SIG-M5 treated with dmso at 0.1 percent for 504 hours (cell line): ENCODE measurements at regions not wholly inside any gene's neighbourhood (a gene's known extent, or its start where the extent isn't known, plus 50 kb on each side); places are given as distances from the start of the nearest gene placed in this dataset.
A peak's percentile ranks its signal among the peaks of the same experiment; 100 is the strongest.
"Not testable (repeated sequence)": the region's sequence is repeated elsewhere in the genome, so short reads cannot be mapped to it uniquely, and the experiment has no call there.

Source experiments
- DNase-seq: peaks from one replicate; lab custom pipeline; 2025; ENCODE audit not compliant: unreplicated experiment; lab: John Stamatoyannopoulos, UW

- DNase-seq: not testable (repeated sequence)
These were observed 75.4 kb upstream of the LPCAT1 start for GRCh38 chr5:1598950-1599737.

GRCh38 chr5:1597093-1597473, 73.3 kb upstream of the LPCAT1 start:
- not testable (repeated sequence) for DNase-seq

GRCh38 chr5:1596462-1597092, 72.8 kb upstream of the LPCAT1 start:
- DNase-seq: not testable (repeated sequence)

GRCh38 chr5:1594357-1595106, 70.8 kb upstream of the LPCAT1 start:
- DNase-seq: peak; percentile 9

GRCh38 chr5:1593903-1594356, 70.2 kb upstream of the LPCAT1 start:
- no peak for DNase-seq

- DNase-seq: not testable (repeated sequence)
These were observed 64.4 kb upstream of the LPCAT1 start for GRCh38 chr5:1588071-1588694.

- DNase-seq: not testable (repeated sequence)
These were observed 59.5 kb upstream of the LPCAT1 start for GRCh38 chr5:1583081-1583875.

GRCh38 chr5:1579389-1579788, 55.6 kb upstream of the LPCAT1 start:
- DNase-seq: not testable (repeated sequence)

- DNase-seq: not testable (repeated sequence)
These were observed 53.1 kb upstream of the LPCAT1 start for GRCh38 chr5:1576851-1577250.

GRCh38 chr5:1575991-1576714, 52.4 kb upstream of the LPCAT1 start:
- DNase-seq: not testable (repeated sequence)

- not testable (repeated sequence) for DNase-seq
These were observed 51.7 kb upstream of the LPCAT1 start for GRCh38 chr5:1575491-1575890.

- DNase-seq: not testable (repeated sequence)
These were observed 50.2 kb upstream of the LPCAT1 start for GRCh38 chr5:1574023-1574318.

GRCh38 chr5:1573217-1574022, 49.7 kb upstream of the LPCAT1 start:
- not testable (repeated sequence) for DNase-seq
